ENCODE measurements at regions not wholly inside any gene's neighbourhood (a gene's known extent, or its start where the extent isn't known, plus 50 kb on each side); places are given as distances from the start of the nearest gene placed in this dataset.
A peak's percentile ranks its signal among the peaks of the same experiment; 100 is the strongest.

GRCh38 chr10:126787201-126787600 lies 116.7 kb upstream of the C10orf90 start:
- DNase-seq: no peak

- no peak for DNase-seq
Observed at GRCh38 chr10:126795318-126795717, 109.9 kb upstream of the DOCK1 start.

- peak in 1 of 2 experiments; percentile 0 for DNase-seq
Observed at GRCh38 chr10:126798649-126799048, 106.6 kb upstream of the DOCK1 start.

GRCh38 chr10:126803394-126803793 lies 101.8 kb upstream of the DOCK1 start:
- DNase-seq: no peak

DNA sequence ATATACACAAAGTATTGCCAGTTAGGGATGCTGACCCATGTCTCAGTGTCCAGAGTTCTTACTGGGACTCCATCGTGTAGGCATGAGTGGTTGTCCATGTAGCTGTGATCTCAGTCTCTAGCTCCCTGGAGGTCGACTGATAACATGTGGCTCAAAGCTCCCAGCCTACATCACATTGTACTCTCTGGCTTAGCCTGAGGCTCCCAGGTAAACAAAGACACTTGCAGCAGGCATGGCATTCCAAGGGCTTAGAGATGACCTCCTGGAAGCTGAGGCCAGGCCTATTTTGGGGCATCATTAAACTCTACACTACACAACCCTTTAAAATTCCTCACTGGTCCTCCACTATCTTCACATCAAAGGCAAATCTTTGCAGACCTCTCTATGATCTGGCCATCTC lies 100.8 kb upstream of the DOCK1 start:
- no peak for DNase-seq

DNA sequence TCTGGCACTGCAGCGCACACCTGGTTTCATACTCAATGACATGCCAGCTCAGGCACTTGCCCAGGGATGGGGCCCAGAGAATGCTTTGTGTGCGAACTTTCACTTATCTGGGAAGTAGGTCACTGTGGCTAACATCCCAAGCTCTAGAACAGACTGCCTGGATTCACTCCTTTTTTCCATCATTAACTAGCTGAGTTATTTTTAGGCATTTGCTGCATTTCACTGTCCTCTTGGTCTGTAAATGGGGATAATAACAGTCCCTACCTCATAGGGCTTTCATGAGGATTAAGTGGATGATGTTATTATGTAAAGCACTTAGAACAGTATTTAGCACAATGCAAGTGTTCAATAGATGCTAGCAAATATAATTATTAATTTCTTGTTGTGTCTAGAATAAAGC lies 98.7 kb upstream of the DOCK1 start:
- no peak for DNase-seq

DNA sequence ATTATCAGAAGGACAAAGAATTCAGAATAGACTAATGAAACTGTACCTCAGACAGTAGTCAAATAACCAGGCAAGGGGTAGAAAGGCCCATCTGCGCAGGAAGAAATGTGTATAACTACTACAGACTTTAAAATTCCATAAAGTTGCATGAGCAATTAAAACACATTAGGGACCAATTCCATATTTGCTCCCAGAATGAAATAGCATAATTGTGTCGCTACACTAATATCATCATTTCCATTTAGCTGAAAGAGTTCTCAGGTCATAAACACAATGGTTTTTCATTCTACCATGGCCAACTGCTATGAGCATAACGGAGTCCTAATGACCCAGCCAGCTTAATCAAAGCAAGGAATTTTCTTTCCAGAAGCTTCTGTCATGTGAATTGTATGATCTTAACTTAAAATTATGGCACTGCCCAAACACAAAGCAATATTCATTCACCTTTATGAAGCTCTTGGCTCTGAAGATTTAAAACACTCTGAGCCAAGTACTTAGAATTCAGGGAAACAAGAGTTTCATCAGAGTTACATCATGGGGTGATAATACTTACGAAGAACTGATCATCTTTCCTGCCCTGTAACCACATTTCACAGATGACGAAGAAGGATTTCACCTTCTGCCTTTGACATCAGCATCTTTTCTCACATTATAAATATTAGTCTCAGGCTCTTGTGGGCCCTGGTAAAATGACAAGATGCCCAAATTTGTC lies 98.1 kb upstream of the DOCK1 start:
- no peak for DNase-seq

GRCh38 chr10:126808103-126808502 lies 97.1 kb upstream of the DOCK1 start:
- no peak for DNase-seq

DNA sequence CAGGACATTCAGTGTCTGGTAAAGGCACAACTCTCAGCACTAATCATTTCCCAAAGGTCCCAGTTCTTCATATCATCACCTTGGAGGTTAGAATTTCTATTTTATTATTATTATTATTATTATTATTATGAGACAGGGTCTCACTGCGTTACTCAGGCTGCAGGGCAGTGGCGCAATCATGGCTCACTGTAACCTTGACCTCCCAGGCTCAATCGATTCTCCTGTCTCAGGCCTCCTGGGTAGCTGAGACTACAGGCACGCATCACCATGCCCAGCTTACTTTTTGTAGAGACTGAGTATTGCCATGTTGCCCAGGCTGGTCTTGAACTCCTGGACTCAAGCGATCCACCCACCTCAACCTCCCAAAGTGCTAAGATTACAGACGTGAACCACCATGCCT lies 91.8 kb upstream of the DOCK1 start:
- DNase-seq: no peak

DNA sequence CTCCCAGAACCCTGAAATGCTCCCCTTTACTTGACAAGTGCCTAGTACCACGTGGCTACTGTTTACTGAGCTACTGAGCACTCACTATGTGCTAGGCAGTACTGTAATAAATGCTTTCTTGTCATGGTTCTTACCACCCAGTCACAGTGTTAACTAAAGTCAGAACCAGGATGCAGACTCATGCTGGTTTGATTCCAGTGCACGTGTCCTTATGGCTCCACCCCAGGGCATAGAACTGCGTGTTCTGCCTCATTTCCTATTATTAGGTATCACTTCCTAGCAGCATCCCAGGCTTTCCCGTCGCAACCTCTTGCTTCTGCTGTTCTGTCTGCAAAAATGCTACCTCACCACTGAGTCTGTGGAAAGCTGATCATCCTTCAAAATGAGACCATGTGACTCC lies 71.7 kb upstream of the DOCK1 start:
- DNase-seq: no peak

DNA sequence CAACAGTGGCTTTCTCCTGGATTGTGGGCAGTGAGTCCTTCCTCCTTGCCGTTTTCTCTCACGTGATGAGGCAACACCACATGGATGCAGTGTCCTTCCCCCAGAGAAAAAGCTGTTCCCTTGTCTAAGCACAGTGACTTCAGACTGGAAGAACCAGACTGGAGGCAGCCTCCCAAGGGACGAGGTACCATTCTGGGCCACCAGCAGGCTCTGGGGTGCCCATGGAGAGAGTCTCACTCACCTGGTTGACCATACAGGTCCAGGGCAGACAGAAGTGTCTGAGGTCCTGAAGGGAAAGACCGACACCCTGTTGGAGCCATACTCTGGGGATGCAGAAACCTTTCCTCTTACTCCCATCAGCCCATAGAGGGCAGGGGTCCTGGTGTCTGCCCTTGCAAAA lies 69.2 kb upstream of the DOCK1 start:
- DNase-seq: no peak

GRCh38 chr10:126838316-126838715 lies 66.9 kb upstream of the DOCK1 start:
- no peak for DNase-seq

DNA sequence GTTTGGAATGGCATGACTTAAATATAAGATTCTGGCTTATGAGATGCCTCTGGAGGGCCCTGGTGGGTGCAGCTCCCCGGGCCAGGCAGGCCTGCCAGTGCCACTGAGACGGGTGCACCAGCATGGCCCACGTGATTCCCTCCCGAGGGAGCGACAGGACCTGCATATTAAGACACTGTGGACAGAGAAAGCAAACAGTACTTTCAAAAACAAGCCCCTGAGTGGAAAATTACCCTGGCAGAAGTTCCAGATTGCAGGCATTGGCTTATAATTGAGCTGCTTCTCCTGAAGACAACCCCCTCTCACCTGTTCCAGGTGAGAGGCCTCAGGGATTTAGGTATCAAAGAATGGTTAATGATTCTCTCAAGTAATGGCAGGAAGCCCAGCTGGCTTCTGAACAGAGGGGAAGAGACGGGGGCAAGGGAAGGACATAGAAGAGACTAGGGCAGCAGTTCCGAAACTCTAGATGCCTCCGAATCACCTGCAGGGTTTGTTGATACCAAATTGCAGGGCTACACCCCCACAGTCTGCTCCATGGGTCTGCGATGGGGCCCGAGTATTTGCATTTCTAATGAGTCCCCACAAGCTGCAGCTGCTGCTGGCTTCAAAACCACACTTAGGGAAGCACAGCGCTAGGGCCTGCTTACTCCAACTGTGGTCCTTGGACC lies 66.0 kb upstream of the DOCK1 start:
- DNase-seq: no peak

DNA sequence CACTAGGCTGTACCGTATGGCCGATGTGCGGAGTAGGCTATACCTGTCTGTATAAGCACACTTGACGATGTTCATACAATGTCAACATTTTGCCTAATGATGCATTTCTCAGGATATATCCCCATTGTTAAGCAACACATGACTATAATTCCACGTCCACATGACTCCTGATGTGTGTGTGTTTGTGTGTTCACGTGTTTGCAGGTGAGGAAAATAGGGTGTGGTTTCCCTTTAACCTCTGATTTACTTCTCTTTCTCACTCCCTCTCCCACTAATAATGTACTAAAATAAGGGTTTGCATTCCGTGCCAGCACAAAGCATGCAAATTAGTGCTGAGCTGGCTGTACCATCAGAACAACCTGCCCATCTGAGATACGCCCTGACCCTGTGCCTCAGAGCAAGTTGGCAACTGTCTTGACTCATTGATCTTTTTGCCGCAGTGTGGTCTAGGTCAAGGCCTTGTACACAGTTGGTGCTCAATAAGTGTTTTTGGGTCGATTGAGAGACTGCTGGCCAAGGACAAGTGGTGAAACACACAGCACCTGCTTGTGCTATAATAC lies 64.6 kb upstream of the DOCK1 start:
- no peak for DNase-seq

- no peak for DNase-seq
Observed at GRCh38 chr10:126841341-126841895, 63.8 kb upstream of the DOCK1 start.

GRCh38 chr10:126842356-126842755 lies 62.9 kb upstream of the DOCK1 start:
- DNase-seq: no peak

GRCh38 chr10:126842836-126843235 lies 62.4 kb upstream of the DOCK1 start:
- DNase-seq: no peak

- no peak for DNase-seq
Observed at GRCh38 chr10:126843299-126843934, 61.8 kb upstream of the DOCK1 start.

- DNase-seq: no peak
Observed at GRCh38 chr10:126844406-126844805, 60.8 kb upstream of the DOCK1 start.

DNA sequence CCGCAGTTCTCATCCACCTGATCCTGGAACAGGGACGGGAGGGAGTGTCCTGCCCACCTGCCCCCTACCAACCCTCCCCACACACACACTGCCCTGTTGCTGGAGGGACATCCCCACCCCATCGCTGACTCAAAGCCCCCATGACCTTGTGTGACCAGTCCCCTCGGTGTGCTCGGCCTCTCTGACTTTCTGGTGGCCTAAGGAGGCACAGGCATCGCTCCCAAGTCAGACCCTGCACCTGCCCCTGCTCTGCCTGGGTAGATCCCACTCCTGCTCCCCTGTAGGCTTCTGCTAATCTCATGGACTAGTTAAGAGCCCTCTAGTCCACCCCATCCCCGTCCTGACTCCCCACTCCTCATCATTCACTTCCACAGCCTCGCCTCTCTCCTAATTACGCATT lies 58.8 kb upstream of the DOCK1 start:
- no peak for DNase-seq

- DNase-seq: no peak
Observed at GRCh38 chr10:126846959-126847358, 58.3 kb upstream of the DOCK1 start.

GRCh38 chr10:126847666-126848065 lies 57.6 kb upstream of the DOCK1 start:
- no peak for DNase-seq

DNA sequence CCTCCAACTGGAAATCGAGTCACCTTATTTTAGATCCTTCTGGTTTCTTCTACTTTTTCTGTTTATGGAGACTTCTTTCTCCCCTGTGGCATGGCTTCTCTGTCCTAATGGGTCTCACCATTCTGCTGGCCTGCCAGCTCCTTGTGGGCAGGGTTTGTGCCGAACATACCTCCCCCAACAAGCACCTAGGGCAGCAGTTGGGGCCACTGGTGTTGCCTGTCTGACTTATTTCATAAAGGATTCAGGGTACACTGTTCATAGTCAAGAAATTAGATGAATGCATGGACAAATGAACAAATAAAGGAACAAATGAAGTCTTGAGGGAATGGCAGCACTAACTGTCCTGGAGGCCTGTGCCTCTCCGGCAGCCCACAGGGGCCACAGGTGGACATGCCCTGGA lies 55.6 kb upstream of the DOCK1 start:
- no peak for DNase-seq

Data from NCI-H524 (cell line).